ENCODE measurements at regions not wholly inside any gene's neighbourhood (a gene's known extent, or its start where the extent isn't known, plus 50 kb on each side); places are given as distances from the start of the nearest gene placed in this dataset.

DNA sequence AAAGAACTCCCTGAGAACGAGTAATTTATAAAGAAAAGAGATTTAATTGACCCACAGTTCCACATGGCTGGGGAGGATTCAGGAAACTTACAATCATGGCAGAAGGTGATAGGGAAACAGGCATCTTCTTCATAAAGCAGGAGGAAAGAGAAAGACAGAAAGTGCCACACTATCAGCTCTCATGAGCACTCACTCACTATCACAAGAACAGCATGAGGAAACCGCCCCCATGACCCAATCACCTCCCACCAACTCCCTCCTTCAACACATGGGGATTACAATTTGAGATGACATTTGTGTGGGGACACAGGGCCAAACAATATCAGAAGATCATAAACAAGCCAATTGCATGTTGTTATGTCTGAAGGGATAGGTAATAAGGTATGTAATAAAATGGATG, 935.9 kb upstream of the COX7C start:
- Histone ChIP-seq H3K27ac (replicated peaks; ENCODE audit: low read length) (no peak overlapping the region), H3K4ac (ENCODE audit: low read length) (no peak overlapping the region), H4K8ac (ENCODE audit: low read depth, low read length) (no peak overlapping the region), H2AK5ac (ENCODE audit: low read depth, low read length) (no peak overlapping the region), H3K9ac (ENCODE audit: low read depth, low read length, poor library complexity) (no peak overlapping the region), H3K36me3 (replicated peaks in 1 of 2; ENCODE audit: control insufficient read depth in 2 of 2, insufficient read depth in 2 of 2, low read length in 2 of 2) (no peaks in the 10 kb centered on the region), H3K4me1 (ENCODE audit: control insufficient read depth in 2 of 2, insufficient read depth in 1 of 2, low read depth in 1 of 2, low read length in 2 of 2) (no peaks in the 10 kb centered on the region), H3K27me3 (ENCODE audit: control insufficient read depth in 3 of 3, insufficient read depth in 3 of 3, low read depth in 1 of 3, low read length in 3 of 3) (no peaks in the 10 kb centered on the region), H3K4me3 (ENCODE audit: low read length in 2 of 2) (no peak overlapping the region), H3K9me3 (replicated peaks in 1 of 2; ENCODE audit: control insufficient read depth in 2 of 2, insufficient read depth in 1 of 2, low read depth in 1 of 2, low read length in 2 of 2) (no peaks in the 10 kb centered on the region), H3K79me1 (ENCODE audit: low read depth, low read length) (no peaks in the 10 kb centered on the region), H3K14ac (ENCODE audit: low read length) (no peak overlapping the region), H2BK15ac (ENCODE audit: low read length) (no peak overlapping the region), H2BK5ac (ENCODE audit: low read length) (no peak overlapping the region), H3K18ac (ENCODE audit: low read length) (no peak overlapping the region), H4K91ac (ENCODE audit: low read depth, low read length, poor library complexity) (no peak overlapping the region), H2BK120ac (ENCODE audit: low read depth, low read length) (no peak overlapping the region), H3K4me2 (ENCODE audit: insufficient read depth, low read length, poor library complexity, severe bottlenecking) (no peak overlapping the region), H3K23ac (ENCODE audit: low read depth, low read length, poor library complexity) (no peak overlapping the region), H2BK12ac (ENCODE audit: low read length) (no peak overlapping the region), H2AFZ (ENCODE audit: low read length) (no peak overlapping the region)
- WGBS, 2 donors (ENCODE audit: extremely low coverage in 2 of 2, insufficient read length in 2 of 2, insufficient replicate concordance in 1 of 2), result no CpG with 5 or more reads among the region's 2 CpGs
- no peak for DNase-seq (ENCODE audit: low spot score)

DNA sequence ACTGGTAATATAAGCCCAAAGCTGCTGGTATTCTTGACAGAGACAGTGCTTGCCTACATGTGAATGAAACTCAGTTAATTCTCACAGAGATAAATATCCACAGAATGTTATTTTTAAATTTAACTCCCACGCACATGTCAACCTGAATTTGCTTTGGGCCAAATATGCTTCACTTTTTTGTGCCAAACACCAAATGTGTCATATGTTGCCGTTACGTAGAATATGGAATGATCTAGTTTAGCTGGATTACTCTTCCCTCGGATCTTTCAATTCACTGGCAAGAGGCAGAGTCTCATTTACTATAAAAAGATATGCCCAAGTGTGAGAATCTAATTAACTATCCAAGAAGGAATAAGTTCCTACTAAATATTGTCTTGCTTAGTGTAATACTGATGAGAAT, 933.4 kb upstream of the COX7C start:
- DNase-seq (ENCODE audit: low spot score), result no peak
- no peak overlapping the region for H3K4me2 ChIP-seq (ENCODE audit: insufficient read depth, low read length, poor library complexity, severe bottlenecking)
- no peak overlapping the region for H3K23ac ChIP-seq (ENCODE audit: low read depth, low read length, poor library complexity)
- H2BK12ac ChIP-seq (ENCODE audit: low read length), result no peak overlapping the region
- H3K27me3 ChIP-seq (ENCODE audit: control insufficient read depth in 3 of 3, insufficient read depth in 3 of 3, low read depth in 1 of 3, low read length in 3 of 3), result no peaks in the 10 kb centered on the region
- H3K14ac ChIP-seq (ENCODE audit: low read length), result no peak overlapping the region
- H3K4me1 ChIP-seq (ENCODE audit: control insufficient read depth in 2 of 2, insufficient read depth in 1 of 2, low read depth in 1 of 2, low read length in 2 of 2), result no peaks in the 10 kb centered on the region
- no peak overlapping the region for H2BK5ac ChIP-seq (ENCODE audit: low read length)
- WGBS, 2 donors (ENCODE audit: extremely low coverage in 2 of 2, insufficient read length in 2 of 2, insufficient replicate concordance in 1 of 2), result no CpG with 5 or more reads among the region's 4 CpGs
- H3K27ac ChIP-seq (replicated peaks; ENCODE audit: low read length), result no peak overlapping the region
- no peak overlapping the region for H3K4me3 ChIP-seq (ENCODE audit: low read length in 2 of 2)
- no peak overlapping the region for H3K18ac ChIP-seq (ENCODE audit: low read length)
- no peaks in the 10 kb centered on the region for H3K36me3 ChIP-seq (replicated peaks in 1 of 2; ENCODE audit: control insufficient read depth in 2 of 2, insufficient read depth in 2 of 2, low read length in 2 of 2)
- no peaks in the 10 kb centered on the region for H3K79me1 ChIP-seq (ENCODE audit: low read depth, low read length)
- H2BK15ac ChIP-seq (ENCODE audit: low read length), result no peak overlapping the region
- H3K9ac ChIP-seq (ENCODE audit: low read depth, low read length, poor library complexity), result no peak overlapping the region
- H3K4ac ChIP-seq (ENCODE audit: low read length), result no peak overlapping the region
- H2AFZ ChIP-seq (ENCODE audit: low read length), result no peak overlapping the region
- no peak overlapping the region for H4K91ac ChIP-seq (ENCODE audit: low read depth, low read length, poor library complexity)
- no peak overlapping the region for H2BK120ac ChIP-seq (ENCODE audit: low read depth, low read length)
- H4K8ac ChIP-seq (ENCODE audit: low read depth, low read length), result no peak overlapping the region
- H2AK5ac ChIP-seq (ENCODE audit: low read depth, low read length), result no peak overlapping the region
- no peaks in the 10 kb centered on the region for H3K9me3 ChIP-seq (replicated peaks in 1 of 2; ENCODE audit: control insufficient read depth in 2 of 2, insufficient read depth in 1 of 2, low read depth in 1 of 2, low read length in 2 of 2)

DNA sequence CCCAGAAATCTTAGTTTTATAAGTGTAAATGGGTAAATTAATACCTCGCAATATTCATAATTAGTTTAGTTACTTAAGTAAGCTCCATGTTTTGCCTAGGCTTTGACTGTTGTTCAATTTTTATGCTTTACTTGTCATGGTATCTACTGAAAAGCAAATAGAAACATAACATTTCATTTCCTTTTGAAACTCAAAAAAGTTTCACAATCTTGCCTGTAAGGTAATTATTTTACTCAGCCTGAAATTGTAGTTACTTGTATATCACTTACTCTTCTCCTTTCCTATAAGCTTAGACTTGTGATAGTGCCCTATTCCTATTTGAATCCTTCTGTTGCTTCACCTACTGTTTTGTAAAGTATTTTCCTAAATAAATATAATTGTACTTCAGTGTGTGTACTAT, 914.4 kb upstream of the COX7C start:
- Histone ChIP-seq H3K9ac (ENCODE audit: low read depth, low read length, poor library complexity) (no peak overlapping the region), H3K14ac (ENCODE audit: low read length) (no peak overlapping the region), H3K27me3 (ENCODE audit: control insufficient read depth in 3 of 3, insufficient read depth in 3 of 3, low read depth in 1 of 3, low read length in 3 of 3) (no peaks in the 10 kb centered on the region), H2BK12ac (ENCODE audit: low read length) (no peak overlapping the region), H3K36me3 (replicated peaks in 1 of 2; ENCODE audit: control insufficient read depth in 2 of 2, insufficient read depth in 2 of 2, low read length in 2 of 2) (no peaks in the 10 kb centered on the region), H3K4me3 (ENCODE audit: low read length in 2 of 2) (no peak overlapping the region), H3K9me3 (replicated peaks in 1 of 2; ENCODE audit: control insufficient read depth in 2 of 2, insufficient read depth in 1 of 2, low read depth in 1 of 2, low read length in 2 of 2) (no peaks in the 10 kb centered on the region), H4K91ac (ENCODE audit: low read depth, low read length, poor library complexity) (no peak overlapping the region), H2BK5ac (ENCODE audit: low read length) (no peak overlapping the region), H3K18ac (ENCODE audit: low read length) (no peak overlapping the region), H2AFZ (ENCODE audit: low read length) (no peak overlapping the region), H2BK15ac (ENCODE audit: low read length) (no peak overlapping the region), H3K79me1 (ENCODE audit: low read depth, low read length) (no peaks in the 10 kb centered on the region), H3K4me2 (ENCODE audit: insufficient read depth, low read length, poor library complexity, severe bottlenecking) (no peak overlapping the region), H2BK120ac (ENCODE audit: low read depth, low read length) (no peak overlapping the region), H3K4ac (ENCODE audit: low read length) (no peak overlapping the region), H3K27ac (replicated peaks; ENCODE audit: low read length) (no peak overlapping the region), H3K23ac (ENCODE audit: low read depth, low read length, poor library complexity) (no peak overlapping the region), H4K8ac (ENCODE audit: low read depth, low read length) (no peak overlapping the region), H2AK5ac (ENCODE audit: low read depth, low read length) (no peak overlapping the region), H3K4me1 (ENCODE audit: control insufficient read depth in 2 of 2, insufficient read depth in 1 of 2, low read depth in 1 of 2, low read length in 2 of 2) (no peaks in the 10 kb centered on the region)
- WGBS, 2 donors (ENCODE audit: extremely low coverage in 2 of 2, insufficient read length in 2 of 2, insufficient replicate concordance in 1 of 2), result no CpG with 5 or more reads among the region's 1 CpG
- no peak for DNase-seq (ENCODE audit: low spot score)

DNA sequence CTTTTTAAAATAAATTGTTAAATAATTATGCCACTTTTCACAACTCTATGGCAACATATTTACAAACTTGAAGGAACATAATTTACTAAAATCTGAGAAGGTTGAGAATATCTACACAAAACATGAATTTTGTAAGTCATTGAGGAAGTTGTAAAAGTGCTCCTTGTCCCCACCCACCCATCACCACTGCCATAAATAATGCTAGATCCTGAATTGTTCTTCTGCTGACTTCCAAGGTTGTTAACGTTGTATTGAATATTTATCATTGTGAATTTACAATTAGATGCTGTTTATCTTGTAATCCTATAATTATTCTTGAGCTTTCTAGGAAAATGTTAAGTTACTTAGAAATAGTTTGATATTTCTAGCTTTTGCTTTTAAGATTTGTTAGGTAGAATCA, 908.0 kb upstream of the COX7C start:
- no CpG with 5 or more reads among the region's 1 CpG for WGBS, 2 donors (ENCODE audit: extremely low coverage in 2 of 2, insufficient read length in 2 of 2, insufficient replicate concordance in 1 of 2)

More for the DNA sequence above, 908.0 kb upstream of the COX7C start:
- no peak overlapping the region for H3K4me2 ChIP-seq (ENCODE audit: insufficient read depth, low read length, poor library complexity, severe bottlenecking)
- H3K36me3 ChIP-seq (replicated peaks in 1 of 2; ENCODE audit: control insufficient read depth in 2 of 2, insufficient read depth in 2 of 2, low read length in 2 of 2), result no peaks in the 10 kb centered on the region
- H3K23ac ChIP-seq (ENCODE audit: low read depth, low read length, poor library complexity), result no peak overlapping the region
- H3K18ac ChIP-seq (ENCODE audit: low read length), result no peak overlapping the region
- no peak overlapping the region for H3K14ac ChIP-seq (ENCODE audit: low read length)
- H3K4me1 ChIP-seq (ENCODE audit: control insufficient read depth in 2 of 2, insufficient read depth in 1 of 2, low read depth in 1 of 2, low read length in 2 of 2), result no peaks in the 10 kb centered on the region
- no peak overlapping the region for H3K4me3 ChIP-seq (ENCODE audit: low read length in 2 of 2)
- H4K91ac ChIP-seq (ENCODE audit: low read depth, low read length, poor library complexity), result no peak overlapping the region
- H4K8ac ChIP-seq (ENCODE audit: low read depth, low read length), result no peak overlapping the region
- H3K27me3 ChIP-seq (ENCODE audit: control insufficient read depth in 3 of 3, insufficient read depth in 3 of 3, low read depth in 1 of 3, low read length in 3 of 3), result no peaks in the 10 kb centered on the region
- H2AFZ ChIP-seq (ENCODE audit: low read length), result no peak overlapping the region
- no peak overlapping the region for H2BK12ac ChIP-seq (ENCODE audit: low read length)
- no peak for DNase-seq (ENCODE audit: low spot score)
- no peak overlapping the region for H3K27ac ChIP-seq (replicated peaks; ENCODE audit: low read length)
- H3K79me1 ChIP-seq (ENCODE audit: low read depth, low read length), result no peaks in the 10 kb centered on the region
- no peak overlapping the region for H2AK5ac ChIP-seq (ENCODE audit: low read depth, low read length)
- no peak overlapping the region for H2BK15ac ChIP-seq (ENCODE audit: low read length)
- H3K9me3 ChIP-seq (replicated peaks in 1 of 2; ENCODE audit: control insufficient read depth in 2 of 2, insufficient read depth in 1 of 2, low read depth in 1 of 2, low read length in 2 of 2), result no peaks in the 10 kb centered on the region
- H2BK120ac ChIP-seq (ENCODE audit: low read depth, low read length), result no peak overlapping the region
- H3K4ac ChIP-seq (ENCODE audit: low read length), result no peak overlapping the region
- H3K9ac ChIP-seq (ENCODE audit: low read depth, low read length, poor library complexity), result no peak overlapping the region
- H2BK5ac ChIP-seq (ENCODE audit: low read length), result no peak overlapping the region

All from neuronal stem cell (in vitro differentiated cells).